ENCODE measurements at regions not wholly inside any gene's neighbourhood (a gene's known extent, or its start where the extent isn't known, plus 50 kb on each side); places are given as distances from the start of the nearest gene placed in this dataset.

DNA sequence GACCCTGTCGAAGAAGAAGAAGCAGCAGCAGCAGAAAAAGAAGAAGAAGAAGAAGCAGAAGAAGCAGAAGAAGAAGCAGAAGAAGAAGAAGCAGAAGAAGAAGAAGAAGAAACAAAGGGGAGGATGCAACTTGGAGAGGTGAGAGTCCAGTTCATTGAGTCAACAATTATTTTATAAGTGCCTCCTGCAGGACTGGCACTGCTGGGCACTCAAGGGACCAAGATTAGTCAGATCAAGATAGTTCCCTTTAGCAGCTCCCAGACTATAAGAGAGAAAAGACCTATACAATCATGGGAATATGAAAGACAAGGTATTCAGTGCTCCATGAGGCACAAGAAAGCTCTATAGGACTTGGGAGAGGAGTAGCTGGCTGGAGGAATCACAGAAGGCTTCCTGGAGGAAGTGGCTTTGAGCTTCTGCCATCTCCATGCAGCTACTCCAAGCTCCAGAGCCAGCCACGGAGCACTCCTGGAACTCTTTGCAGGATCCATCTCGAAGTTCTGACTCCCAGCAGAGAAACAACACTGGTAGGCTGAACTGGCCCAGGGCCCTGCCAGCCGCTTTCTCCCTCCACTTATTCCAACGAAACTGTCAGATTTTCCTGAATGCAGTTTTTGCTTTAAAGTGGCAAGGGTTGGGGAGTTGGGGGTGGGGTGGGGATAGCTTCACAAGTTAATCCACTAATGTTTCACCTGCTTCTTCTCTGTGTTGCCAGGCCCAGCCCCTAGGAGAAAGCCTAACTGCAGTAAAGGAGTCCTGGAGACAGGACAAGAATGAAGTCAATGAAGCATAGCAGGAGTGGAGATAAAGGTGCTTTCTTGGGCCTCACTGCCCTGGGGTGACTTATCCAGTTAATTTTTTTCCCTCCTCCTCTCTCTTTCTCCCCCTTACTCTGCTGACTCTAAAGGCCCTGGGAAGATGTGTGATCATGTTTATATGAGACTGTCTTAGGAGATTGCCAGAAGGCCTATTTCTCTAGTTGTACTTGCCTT is 140.1 kb upstream of the PARP11 start:
- DNase-seq = no peak

GRCh38 chr12:4012073-4012472 is 138.9 kb upstream of the PARP11 start:
- DNase-seq = no peak

DNA sequence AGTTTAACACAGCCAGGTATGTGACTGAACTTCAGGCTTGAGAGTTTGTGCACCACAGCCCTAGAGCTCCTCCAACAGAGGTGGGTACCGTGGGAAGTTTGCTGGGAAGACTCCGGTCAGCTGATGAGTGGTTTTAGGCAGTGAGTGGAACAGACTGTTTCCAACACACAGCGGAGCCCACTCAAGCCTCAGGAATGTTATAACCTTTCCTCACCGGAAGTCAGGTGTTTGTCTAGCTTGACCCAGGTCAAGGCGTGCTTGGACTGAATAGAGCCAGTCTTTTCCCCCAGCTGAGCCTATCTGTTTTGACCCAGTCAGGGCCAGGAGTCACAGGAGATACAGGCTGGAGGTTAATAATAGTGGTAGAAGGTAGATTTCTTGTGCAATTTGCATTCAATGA is 138.4 kb upstream of the PARP11 start:
- no peak for DNase-seq

DNA sequence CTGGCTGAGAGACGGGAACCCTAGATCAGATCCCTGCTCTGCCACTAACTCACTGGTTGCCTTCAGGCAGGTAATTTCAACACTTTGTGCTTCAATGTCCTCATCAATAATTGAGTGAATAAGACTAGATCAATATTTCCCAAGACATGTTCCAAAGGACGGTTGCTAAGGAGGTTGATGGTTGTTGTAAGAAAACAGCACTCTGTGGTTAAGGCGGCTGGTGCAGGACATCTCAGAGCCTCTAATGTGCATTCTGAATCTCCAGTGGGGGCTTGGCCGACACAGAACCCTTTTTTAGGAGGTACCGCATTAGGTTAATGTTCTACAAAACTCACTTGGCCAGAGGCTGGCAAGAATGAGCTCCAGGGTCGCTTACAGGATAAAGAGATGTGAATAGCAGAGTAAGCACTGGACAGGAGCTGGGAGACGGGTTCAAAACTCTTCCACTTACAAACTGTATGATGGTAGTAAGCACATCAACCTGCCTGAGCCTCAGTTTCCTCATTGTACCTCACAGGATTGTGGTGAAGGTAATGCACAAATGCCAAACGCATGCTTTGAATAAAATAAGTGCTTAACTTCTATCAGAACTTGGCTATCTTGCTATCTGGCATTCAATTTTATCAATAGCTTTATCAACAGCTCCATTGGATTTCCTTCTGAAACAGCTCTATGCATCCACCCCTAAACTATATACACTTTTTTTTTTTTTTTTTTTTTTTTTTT is 136.9 kb upstream of the PARP11 start:
- no peak for DNase-seq

GRCh38 chr12:4006743-4007142 is 133.5 kb upstream of the PARP11 start:
- DNase-seq = no peak

- DNase-seq = no peak
These were observed 132.7 kb upstream of the PARP11 start for GRCh38 chr12:4005851-4006430.

- no peak for DNase-seq
These were observed 130.4 kb upstream of the PARP11 start for GRCh38 chr12:4003576-4003975.

DNA sequence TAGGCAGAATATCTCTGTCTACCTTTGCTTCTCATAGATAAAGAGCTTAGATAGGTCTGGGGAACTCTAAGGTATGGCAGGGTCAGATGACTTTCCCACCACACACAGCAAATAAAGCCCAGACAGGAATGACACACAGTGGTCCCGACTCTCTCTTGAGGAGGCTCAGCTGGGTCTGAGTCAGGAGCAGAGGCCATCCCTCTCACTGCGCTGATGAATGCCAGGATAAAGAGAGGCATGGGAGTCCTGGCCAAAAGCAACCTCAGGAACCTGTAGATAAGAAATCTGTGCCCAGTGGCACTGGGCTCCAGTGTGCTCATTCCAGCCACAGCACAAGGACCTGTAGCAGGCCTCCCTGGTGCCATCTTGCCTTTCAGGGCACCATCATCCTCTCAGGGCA is 129.4 kb upstream of the PARP11 start:
- DNase-seq = no peak

DNA sequence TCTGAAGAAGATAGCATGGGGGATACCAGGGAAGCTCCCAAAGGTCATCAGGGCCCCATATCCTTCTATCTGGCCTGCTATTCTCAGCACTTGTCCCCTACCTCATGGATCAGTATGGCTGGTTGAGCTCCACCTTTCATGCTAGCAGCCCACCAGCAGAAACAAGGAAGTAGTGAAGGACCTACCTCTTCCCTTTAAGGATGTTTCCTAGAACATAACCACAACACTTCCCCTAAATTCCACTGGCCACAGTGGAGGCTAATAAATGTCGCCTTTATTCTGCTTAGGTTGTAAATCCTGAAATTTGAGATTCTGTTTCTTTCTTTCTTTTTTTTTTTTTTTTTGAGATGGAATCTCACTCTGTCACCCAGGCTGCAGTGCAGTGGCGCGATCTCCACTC is 128.6 kb upstream of the PARP11 start:
- DNase-seq = no peak

GRCh38 chr12:4001031-4001430 is 127.8 kb upstream of the PARP11 start:
- no peak for DNase-seq

DNA sequence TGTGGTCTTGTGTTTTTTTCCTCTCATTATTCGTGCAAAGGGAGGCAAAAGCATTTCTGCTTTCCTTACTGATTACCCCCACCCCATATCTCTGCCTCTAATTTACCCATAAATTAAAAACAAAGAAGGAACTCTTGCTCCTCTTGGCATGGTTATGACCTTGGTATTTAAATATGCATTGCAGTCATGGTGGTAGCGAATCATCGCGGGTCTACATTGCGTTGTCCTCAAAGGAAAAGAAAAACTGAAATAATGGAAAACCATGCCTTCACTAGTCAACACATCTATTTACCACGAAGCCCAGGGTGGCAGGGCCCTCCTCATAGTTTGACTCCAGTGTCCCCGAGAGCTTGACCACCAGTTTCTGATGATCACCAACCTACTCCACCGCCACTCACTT is 126.7 kb upstream of the PARP11 start:
- DNase-seq = no peak

GRCh38 chr12:3998968-3999792 is 126.0 kb upstream of the PARP11 start:
- peak; percentile 21 to 37 for DNase-seq

DNA sequence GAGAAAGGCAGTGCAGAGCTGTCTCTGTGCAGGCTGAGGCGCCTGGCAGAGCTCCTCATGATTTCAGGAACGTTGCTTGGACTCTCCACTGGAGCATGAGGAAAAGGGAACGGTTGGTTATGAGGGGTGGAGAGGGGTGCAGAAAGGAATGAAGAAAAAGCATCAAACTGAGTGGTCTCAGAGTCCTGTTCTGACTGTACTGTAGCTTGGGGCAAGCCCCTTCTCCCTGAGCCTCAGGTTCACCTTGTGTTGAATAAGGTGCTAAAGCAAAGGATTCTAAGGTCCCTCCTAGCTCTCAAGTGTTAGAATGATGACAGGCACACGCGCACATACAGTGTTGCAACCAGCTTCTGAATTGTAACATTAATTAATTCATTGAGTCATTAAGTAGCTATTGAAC is 125.2 kb upstream of the PARP11 start:
- DNase-seq = no peak

- DNase-seq = no peak
These were observed 123.1 kb upstream of the PARP11 start for GRCh38 chr12:3996322-3996721.

- DNase-seq = no peak
These were observed 122.1 kb upstream of the PARP11 start for GRCh38 chr12:3995306-3995705.

GRCh38 chr12:3994500-3994899 is 121.3 kb upstream of the PARP11 start:
- no peak for DNase-seq

DNA sequence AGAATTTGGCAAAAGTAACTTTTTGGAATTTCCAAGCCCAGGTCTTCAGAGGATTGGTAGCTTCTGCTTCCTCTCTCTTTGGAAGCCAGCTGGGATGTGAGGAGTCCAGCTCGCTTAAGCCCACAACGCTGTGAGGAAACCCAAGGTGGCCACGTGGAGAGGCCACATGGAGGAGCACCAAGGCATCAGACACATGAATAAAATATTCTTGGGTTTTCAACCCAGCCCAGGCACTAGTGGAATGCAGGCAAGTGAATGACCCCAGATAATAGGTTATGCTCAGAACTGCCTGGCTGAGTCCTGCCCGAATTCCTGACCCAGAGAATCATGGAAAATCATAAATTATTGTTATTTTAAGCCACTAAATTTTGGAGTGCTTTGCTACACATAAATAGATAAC is 119.7 kb upstream of the PARP11 start:
- no peak for DNase-seq

GRCh38 chr12:3991798-3992580 is 118.8 kb upstream of the PARP11 start:
- no peak for DNase-seq

- no peak for DNase-seq
These were observed 117.5 kb upstream of the PARP11 start for GRCh38 chr12:3990501-3991280.

DNA sequence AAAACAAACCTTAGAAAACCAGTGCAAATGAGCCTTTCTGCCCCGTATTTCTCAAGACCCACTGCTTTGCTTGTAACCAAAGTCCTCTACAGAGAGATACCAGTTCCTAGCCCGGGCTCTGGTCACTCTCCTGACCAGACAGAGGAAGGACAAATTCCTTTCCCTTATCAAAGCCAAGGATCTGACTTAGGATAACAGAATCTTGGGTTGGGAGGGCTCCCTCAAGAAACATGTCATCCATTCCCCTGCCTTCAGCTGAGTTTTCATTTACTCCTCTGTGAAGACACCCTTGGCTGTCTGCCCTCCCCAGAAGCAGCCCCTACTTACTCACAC is 116.0 kb upstream of the PARP11 start:
- no peak for DNase-seq

- DNase-seq = peak; percentile 6 to 35
These were observed 115.5 kb upstream of the PARP11 start for GRCh38 chr12:3988519-3989217.

Measured in CD4-positive, alpha-beta T cell treated with Interleukin-1 beta for 1 hour (primary cell).